Brain pericyte (primary cell): ENCODE measurements at regions not wholly inside any gene's neighbourhood (a gene's known extent, or its start where the extent isn't known, plus 50 kb on each side); places are given as distances from the start of the nearest gene placed in this dataset.
"Not testable (repeated sequence)": the region's sequence is repeated elsewhere in the genome, so short reads cannot be mapped to it uniquely, and the experiment has no call there.

Source experiments
- DNase-seq: peaks from one replicate; pipeline ENCODE4 v3.0.0-alpha.2; 2012; ENCODE audit warnings: low read depth, low spot score

DNA sequence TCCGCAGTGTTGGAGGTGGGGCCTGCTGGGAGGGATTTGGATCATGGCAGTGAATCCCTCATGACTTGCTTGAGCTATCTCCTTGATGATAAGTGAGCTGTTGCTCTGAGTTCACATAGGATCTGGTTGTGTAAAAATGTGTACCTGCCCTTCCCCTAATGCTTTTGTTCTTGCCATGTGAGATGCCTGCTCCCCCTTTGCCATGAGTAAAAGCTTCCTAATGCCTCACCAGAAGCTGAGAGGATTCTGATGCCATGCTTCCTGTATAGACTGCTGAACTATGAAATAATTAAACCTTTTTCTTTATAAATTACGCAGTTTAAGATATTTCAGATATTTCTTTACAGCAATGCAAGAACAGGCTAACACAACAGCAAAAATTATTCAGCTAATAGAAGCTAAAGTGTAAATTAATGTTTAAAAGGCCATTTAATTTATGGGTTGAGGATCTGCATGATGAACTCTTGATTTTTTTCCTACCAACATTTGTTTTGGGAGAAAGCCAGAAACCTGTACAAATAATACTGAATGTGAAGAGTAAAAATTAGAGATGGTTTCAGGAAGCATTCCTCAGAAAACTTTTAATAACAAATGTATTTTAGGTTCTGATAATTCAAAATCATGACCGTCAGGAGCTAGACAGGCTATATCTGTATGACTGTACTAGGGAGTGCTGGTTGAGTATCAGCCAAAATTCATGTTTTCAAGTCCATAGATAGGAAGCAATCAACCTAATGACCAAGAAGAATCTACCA lies 177.5 kb upstream of the GRIA4 start:
- no peak for DNase-seq

DNA sequence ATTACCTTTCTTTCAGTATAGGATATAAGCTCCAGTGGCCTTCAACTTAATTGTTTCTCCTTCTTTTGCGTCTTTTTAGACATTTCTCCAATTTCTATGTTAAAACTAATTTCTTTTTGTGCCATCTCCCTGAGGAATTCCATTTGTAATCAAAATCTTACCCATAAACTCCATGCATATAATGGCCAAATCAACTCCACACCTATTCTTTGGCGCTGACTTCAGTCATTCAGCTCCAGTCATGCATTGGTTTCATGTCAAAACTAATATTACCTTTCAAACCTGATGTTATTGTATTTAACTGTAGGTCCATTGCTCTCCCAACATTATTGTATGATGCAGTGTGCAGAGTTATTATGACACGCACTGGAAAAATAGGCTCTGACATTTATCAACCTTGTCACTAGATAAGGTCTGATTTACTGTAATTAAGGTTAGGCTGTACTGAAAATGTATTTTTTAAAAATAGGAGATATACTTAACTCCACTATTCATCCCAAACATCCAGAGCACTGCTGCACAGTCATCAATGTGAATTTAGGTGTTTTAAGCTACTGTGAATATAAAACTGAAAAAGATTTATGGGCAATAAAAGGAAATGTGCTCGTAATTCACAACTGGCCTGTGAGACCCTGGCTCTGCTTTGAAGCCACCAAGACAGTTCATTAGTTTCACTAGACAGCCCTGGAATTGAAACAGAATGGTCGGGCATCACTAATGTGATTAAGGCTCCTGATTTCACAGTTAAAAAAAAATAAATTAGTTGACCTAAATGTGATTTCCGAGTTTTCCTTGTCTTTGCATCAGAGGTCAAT lies 180.6 kb upstream of the GRIA4 start:
- no peak for DNase-seq

DNA sequence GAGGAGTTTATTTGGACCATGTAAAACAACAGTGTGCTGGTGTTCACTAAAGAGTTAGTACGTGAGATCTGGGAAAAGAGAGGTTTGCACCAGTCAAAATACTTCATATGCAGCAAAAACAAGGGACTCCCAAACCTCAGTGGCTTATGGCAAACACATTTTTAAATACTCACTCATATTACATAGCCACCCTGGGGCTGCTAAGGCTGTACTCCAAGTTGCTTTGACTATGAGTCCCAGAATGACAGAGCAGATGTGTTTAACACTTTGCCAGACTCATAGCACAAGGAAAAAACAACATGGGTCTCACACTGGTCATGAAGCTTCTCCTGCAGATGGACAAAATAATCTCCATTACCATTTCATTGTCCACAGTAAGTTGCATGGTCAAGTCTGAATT lies 202.8 kb upstream of the GRIA4 start:
- no peak for DNase-seq

GRCh38 chr11:105401269-105401809 lies 208.5 kb upstream of the GRIA4 start:
- no peak for DNase-seq

DNA sequence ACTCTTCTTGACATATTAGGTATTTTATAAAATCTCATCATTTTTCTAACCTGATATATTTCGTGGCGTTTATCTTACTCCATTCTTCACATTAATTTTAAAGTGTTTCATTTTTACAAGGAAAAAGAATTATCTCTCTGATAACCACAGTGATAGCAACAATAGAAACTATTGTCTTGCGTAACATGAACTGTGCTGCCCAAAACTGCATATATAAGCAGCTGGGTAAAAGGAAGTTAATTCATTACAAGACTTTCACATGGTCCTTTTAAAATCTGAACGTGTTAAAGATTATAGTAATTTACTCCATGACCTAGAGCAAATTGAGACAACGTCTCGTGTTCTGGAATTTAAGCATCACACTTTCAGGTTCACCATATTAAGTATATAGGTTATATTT lies 210.4 kb upstream of the GRIA4 start:
- no peak for DNase-seq

DNA sequence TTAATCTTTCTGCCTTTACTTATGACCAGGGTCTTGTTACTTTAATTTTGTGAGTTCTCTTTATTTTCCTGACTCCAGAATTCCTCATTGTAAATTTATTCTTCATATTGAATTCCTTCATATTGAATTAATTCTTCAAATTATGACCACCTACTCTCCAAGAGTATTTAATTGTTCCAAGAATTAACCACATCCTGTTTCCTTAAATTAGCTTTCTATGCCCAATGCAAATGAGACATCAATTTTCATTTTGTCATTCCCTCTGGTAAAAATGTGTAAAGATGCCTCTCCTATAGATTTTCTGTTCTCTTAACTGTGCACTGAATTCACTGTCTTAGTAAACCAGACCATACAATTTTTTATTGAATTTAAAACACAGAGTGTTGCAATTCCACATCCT lies 211.2 kb upstream of the GRIA4 start:
- no peak for DNase-seq

DNA sequence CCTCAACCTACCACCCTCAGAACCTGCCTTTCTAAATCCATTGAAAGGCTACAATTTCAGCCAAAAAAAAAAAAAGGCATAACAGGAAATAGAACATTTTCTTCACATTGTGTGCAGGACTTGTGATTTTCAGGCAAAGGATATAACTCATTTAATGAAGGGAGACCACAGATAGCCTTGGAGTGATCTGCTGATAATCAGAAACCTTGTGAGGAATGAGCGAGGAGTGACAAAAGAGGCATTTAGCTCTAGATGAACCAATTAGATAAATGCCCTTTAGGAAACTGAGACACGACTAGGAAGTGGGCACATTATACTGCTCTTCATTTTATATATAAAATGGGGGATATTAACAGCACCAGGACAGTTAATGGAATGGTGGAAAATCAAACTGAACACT lies 216.5 kb upstream of the GRIA4 start:
- no peak for DNase-seq

DNA sequence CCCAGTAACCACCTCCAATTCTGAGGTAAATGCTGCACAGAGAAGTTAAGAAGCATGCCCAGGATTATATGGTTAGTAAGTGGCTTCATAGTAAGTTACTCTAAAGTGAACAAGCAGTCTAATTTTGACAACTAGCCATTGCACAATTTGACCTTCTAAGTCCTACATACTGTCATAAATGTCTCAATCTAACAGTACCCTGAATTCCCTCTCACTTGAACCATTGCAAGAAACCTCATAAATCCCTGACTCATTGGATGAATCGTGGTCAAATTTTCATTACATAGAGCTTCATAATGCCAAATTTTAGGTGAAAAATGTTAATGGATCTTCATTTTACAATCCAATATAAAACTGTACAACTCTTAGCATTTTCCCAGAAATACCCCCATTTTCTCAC lies 217.3 kb upstream of the GRIA4 start:
- DNase-seq: no peak

GRCh38 chr11:105389952-105390351 lies 219.9 kb upstream of the GRIA4 start:
- DNase-seq: no peak

DNA sequence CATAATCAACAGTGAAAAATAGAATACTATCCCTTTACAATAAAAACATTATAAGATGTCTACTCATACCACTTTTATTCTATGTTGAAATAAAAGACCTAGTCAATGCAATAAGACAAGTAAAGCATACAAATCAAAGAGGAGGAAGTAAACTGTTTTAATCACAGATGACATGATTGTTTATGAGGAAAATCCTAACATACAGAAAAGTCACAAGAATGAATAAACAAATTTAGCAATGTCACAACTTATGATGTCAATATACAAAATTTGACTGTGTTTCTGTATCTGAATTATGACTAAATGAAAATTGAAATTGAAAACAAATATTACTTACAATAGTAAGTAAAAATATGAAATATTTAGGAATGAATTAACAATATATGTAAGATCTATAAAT lies 221.9 kb upstream of the GRIA4 start:
- DNase-seq: no peak

DNA sequence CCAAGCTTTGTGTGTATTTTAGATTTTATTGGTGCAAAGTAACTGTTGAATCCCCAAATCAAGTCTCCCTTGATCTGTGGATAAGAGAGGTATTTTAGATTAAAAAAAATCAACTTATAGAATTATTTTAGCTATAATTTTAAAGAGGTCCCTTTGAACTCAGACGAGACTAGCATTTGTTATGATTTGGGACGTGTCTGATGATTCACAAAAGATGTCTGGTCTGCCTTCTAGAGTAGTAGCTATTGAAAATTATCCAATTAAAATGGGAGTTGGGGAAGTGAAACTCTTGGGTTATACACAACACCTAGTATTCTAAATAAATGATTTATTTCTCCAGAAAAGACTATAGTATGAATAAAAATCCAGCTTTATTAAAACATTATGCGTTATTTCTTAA lies 227.9 kb upstream of the GRIA4 start:
- no peak for DNase-seq

- DNase-seq: no peak
Measured at GRCh38 chr11:105377870-105378269, 232.0 kb upstream of the GRIA4 start.

GRCh38 chr11:105372206-105372605 lies 232.6 kb upstream of the CARD18 start:
- no peak for DNase-seq

- DNase-seq: no peak
Measured at GRCh38 chr11:105371311-105371710, 231.7 kb upstream of the CARD18 start.

- DNase-seq: no peak
Measured at GRCh38 chr11:105368711-105369110, 229.1 kb upstream of the CARD18 start.

GRCh38 chr11:105367129-105367528 lies 227.6 kb upstream of the CARD18 start:
- DNase-seq: no peak

- DNase-seq: no peak
Measured at GRCh38 chr11:105361651-105362050, 222.1 kb upstream of the CARD18 start.

DNA sequence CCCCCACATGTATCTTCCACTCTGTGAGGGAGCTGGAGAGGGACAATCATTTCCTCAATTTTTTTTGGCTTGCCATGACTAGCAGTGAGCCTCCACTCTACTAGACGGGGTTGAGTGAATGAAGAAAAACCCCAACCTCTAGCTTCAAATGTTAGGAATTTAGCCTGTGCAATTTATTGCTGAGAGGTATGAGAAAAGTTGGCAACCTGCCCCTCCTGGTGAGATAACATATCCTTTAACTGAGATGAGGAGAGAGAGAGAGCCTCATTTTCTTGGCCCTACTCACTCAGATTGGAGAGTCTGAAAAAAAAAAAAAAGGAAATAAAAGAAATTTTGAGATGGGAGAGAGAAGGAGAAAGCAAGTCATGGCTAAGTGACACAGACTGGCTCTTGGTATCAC lies 218.2 kb upstream of the CARD18 start:
- DNase-seq: no peak

DNA sequence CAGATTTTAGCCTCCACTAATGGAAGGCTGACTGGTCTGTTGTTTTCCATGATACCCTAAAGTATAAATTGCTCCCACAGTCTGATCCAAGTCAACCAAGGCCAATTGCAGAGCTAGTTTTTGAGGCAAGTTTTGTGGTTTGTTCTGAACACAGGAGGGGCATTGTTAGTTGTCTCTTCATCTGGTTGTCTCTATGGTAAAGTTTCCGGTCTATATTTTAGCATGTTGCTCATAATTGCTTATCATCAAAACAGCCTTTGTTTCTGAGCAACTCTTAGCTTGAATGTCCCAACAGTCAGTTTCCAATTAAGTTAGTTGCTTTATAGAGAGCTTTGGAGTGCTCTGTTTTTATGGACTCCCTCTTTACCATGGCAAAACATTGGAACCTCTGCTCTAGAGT lies 217.6 kb upstream of the CARD18 start:
- DNase-seq: no peak

DNA sequence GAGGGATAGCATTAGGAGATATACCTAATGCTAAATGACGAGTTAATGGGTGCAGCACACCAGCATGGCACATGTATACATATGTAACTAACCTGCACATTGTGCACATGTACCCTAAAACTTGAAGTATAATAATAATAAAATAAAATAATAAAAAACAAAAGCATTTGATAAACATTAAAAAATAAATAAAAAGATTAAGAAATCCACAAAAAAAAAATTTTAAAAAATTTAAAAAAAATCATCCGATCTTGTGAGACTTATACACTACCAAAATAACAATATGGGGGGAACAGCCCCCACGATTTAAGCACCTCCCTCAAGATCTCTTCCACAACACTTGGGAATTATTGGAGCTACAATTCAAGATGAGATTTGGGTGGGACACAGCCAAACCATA lies 210.3 kb upstream of the CARD18 start:
- DNase-seq: not testable (repeated sequence)

DNA sequence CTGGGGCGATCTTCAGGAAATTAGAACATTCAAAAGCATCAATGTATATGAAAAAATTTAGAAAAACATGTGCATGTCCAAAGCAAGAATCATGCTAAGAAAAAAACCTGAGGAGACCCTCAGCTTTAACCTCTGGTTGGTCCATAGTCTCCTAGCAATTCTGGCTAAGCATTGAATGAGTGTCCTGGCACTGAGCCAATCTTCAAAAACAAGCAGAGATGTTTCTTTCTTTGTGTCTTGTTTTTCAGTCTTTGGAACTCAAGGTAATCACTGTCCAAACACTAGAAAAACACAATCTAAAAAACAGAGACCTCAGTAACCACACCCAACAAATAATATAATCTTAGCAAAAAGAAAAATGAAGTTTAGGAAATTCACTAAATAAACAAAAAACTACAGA lies 205.4 kb upstream of the CARD18 start:
- no peak for DNase-seq

DNA sequence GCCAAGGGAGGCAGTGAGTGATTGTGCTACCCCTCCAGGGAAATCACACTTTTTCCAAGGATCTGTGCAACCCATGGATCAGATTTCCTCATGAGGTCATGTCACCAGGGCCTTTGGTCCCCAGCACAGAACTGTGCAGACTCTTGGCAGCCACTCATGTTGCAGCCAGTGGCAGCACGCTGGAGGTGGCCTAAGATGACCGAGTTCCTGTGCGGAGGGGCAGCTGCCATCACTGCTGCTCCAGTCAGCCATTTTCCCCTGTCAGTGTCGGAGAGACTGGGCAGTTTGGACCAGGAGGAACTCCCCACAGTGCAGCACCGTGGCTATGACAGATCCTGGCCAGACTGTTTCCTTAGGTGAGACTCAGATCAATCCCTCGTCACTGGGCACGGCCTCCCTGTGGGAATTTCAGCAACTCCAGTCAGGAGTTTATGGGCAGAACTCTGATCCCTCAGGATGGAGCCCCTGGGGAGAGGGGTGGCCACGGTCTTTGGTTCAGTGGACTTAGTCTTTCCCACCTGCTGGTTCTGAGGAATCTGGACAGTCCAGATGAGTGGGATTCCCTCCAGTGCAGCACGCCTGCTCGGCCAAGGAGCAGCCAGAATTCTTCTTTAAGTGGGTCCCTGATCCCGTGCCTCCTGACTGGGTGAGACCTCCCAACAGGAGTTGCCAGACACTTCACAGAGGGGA lies 194.6 kb upstream of the CARD18 start:
- DNase-seq: no peak
